ENCODE measurements at regions not wholly inside any gene's neighbourhood (a gene's known extent, or its start where the extent isn't known, plus 50 kb on each side); places are given as distances from the start of the nearest gene placed in this dataset.
A peak's percentile ranks its signal among the peaks of the same experiment; 100 is the strongest.
"Not testable (repeated sequence)": the region's sequence is repeated elsewhere in the genome, so short reads cannot be mapped to it uniquely, and the experiment has no call there.

DNA sequence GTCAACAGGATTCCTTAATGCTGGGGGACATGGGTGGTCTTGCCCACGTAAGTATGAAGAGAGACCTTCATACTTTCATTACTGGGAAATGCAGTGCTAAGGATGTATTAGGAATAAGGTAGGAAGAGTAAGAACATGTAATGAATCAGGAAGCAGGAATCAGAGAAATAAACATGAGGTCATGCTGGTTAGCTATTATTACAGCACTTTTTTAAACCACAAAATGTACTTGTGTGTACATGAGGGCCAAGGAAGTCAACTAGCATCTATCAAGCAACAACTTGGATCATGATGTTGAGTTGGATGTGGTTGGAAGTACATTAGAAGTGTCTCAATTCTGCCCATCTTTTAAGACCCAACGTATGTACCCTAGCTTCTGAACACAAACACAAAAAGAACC is 63.5 kb upstream of the E2F3 start:
- no peak overlapping the region for H3K4me3 ChIP-seq (ENCODE audit: low read depth, low read length)
- peak; percentile 11 for DNase-seq (ENCODE audit: low read depth)
- no peak for TF ChIP-seq CTCF (conservative IDR thresholded peaks at IDR 0.05; ENCODE audit: low read depth, low read length)

DNA sequence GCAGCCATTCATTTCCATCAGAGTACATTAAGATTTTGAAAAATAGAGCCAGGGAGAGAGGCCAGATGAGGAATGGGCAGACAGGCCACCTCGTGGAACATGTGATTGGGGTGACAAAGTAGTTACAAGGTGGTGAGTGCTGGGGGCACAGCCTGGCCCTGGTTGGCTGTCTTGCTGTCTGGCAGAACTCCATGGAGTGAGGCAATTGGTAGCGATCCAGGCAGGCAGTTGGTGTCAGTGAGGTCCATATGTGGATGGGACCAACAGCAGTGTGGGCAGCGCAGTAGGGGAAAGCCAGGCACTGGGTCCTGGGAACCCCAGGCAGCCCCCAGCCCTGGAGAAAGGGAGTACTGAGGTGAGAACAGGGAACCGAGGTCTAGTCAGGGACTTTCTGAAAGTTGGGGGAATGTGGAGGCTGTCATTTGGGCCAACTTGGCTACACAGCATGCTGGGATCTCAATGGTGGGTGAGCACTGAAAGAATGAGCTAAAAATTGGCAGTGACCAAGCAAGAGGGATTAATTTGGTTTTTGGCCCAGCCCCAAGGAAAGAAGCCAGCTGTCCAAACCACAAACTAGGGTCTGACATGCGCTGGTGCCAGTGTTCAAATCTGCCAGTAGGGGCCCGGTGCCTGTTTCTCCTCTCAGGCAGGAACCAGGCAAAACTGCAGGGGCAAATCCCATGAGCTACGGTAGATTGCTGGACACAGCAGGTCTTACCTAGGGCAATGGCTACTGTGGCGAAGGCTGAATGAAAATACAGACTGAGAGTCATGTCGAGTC is 61.4 kb upstream of the E2F3 start:
- H3K4me3 ChIP-seq (ENCODE audit: low read depth, low read length) = no peak overlapping the region
- DNase-seq (ENCODE audit: low read depth) = no peak
- no peak for TF ChIP-seq CTCF (conservative IDR thresholded peaks at IDR 0.05; ENCODE audit: low read depth, low read length)

DNA sequence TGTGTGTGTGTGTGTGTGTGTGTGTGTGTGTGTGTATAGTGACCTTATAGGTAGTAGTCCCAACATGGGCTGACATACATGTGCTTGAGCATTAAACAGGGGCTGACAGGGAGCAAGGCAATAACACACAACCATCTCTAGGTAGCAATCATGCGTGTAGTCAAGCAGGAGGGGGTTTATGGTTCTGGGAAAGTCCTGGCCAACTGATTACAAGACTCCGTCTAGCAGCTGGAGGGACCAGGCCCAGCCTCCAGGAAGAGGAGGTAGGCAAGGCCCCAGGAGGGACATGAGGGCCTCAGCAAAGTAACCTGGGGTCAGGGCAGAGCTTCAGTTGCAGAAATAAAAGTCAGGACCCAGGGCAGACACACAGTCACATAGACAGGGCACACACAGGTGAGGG is 60.6 kb upstream of the E2F3 start:
- no peak for DNase-seq (ENCODE audit: low read depth)
- TF ChIP-seq CTCF (conservative IDR thresholded peaks at IDR 0.05; ENCODE audit: low read depth, low read length) = no peak
- H3K4me3 ChIP-seq (ENCODE audit: low read depth, low read length) = no peak overlapping the region

DNA sequence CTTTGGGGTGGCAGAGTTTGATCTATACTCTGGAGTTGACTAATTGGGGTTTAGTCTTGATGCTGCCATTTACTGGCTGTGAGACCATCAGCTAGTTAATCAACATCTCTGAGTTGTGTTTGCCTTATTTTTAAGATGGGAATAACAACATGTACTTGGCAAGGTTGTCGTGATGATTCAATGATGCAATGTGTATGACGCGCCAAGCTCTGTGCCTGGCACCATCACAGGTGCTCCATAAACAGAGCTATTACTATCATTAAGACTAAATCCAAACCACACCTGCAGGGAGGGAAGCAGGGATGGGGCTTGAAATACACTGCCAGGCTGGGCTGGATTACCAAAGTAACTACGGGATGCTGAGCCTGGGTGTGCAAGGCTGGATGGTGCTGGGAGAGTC is 60.1 kb upstream of the E2F3 start:
- TF ChIP-seq CTCF (conservative IDR thresholded peaks at IDR 0.05; ENCODE audit: low read depth, low read length) = no peak
- no peak for DNase-seq (ENCODE audit: low read depth)
- no peak overlapping the region for H3K4me3 ChIP-seq (ENCODE audit: low read depth, low read length)

- DNase-seq (ENCODE audit: low read depth); H3K4me3 ChIP-seq (ENCODE audit: low read depth, low read length): not testable (repeated sequence)
Observed at GRCh38 chr6:20346948-20347347, 54.7 kb upstream of the E2F3 start.

DNA sequence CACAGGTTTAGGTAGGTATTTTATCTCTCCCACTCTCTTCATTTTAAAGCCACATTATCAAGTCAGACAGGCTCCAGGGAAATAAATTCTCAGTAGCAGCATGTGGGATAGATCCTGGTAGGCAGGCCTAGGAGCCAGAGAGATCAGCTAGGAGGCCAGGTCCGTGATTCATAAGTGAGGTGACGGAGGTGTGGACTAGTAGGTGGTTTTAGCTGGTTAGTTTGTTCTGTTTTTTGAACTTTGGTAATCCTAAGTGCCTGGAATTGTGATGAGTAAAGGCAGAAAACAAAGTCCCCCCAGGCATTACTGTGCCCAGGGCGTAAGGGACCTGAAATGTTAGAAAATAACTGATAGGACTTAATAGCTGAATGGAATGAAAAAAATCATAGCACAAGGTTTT is 53.6 kb upstream of the E2F3 start:
- DNase-seq (ENCODE audit: low read depth) = no peak
- no peak for TF ChIP-seq CTCF (conservative IDR thresholded peaks at IDR 0.05; ENCODE audit: low read depth, low read length)

GRCh38 chr6:20349225-20349624 is 52.5 kb upstream of the E2F3 start:
- H3K4me3 ChIP-seq (ENCODE audit: low read depth, low read length) = no peak overlapping the region
- DNase-seq (ENCODE audit: low read depth) = no peak
- no peak for TF ChIP-seq CTCF (conservative IDR thresholded peaks at IDR 0.05; ENCODE audit: low read depth, low read length)

More for the DNA sequence above, 53.6 kb upstream of the E2F3 start:
- H3K4me3 ChIP-seq (ENCODE audit: low read depth, low read length) = no peak overlapping the region

All from choroid plexus epithelial cell (primary cell).